IMR-90 (cell line): ENCODE measurements at regions not wholly inside any gene's neighbourhood (a gene's known extent, or its start where the extent isn't known, plus 50 kb on each side); places are given as distances from the start of the nearest gene placed in this dataset.

Source experiments
- ATAC-seq: fragments of 200-7000 bp; cut with Tn5 transposase; 2 replicates; pipeline ENCODE4 v1.9.1; 2020; ENCODE audit warnings: low read depth, mild to moderate bottlenecking, moderate library complexity
- BruUV-seq: library from RNA; stranded (reverse); fragments of 400-500 nt; replicated peaks from 2 replicates; lab custom pipeline; 2021; lab: Mats Ljungman, UMichigan
- CTCF ChIA-PET: fragments of 300-600 bp; formaldehyde crosslinking; extraction: SDS; loops from one replicate; lab custom pipeline; 2021; ENCODE audit warnings: antibody characterized with exemption; lab: Yijun Ruan, JAX
- POLR2A ChIA-PET: fragments of 300-600 bp; sonication (Branson Sonifier 250); formaldehyde crosslinking; loops from one replicate; lab custom pipeline; 2022; ENCODE audit warnings: antibody characterized with exemption; ENCODE audit not compliant: unreplicated experiment; lab: Charles Lee
- DNase-seq: peaks from one replicate; pipeline ENCODE4 v3.0.0; 2013
- H2AFZ ChIP-seq: replicated peaks from 2 replicates; pipeline ENCODE3; 2013; ENCODE audit warnings: low read length, mild to moderate bottlenecking; ENCODE audit not compliant: poor library complexity
- H2AK5ac ChIP-seq: 2 replicates; pipeline ENCODE4 v1.6.1; 2013; ENCODE audit warnings: low read depth, low read length, inconsistent platforms
- H2AK9ac ChIP-seq: replicated peaks from 2 replicates; pipeline ENCODE3; 2013; ENCODE audit warnings: mild to moderate bottlenecking, low read depth, low read length, moderate library complexity; ENCODE audit not compliant: poor library complexity
- H2BK120ac ChIP-seq: 2 replicates; pipeline ENCODE4 v1.6.1; 2013; ENCODE audit warnings: low read depth, low read length, inconsistent platforms
- H2BK15ac ChIP-seq: 3 replicates; pipeline ENCODE4 v1.6.1; 2013; ENCODE audit warnings: low read depth, low read length, inconsistent platforms
- H2BK20ac ChIP-seq: 2 replicates; pipeline ENCODE4 v1.6.1; 2013; ENCODE audit warnings: low read depth, mild to moderate bottlenecking, inconsistent platforms, low read length, moderate library complexity
- H2BK5ac ChIP-seq: 2 replicates; pipeline ENCODE4 v1.6.1; 2013; ENCODE audit warnings: mild to moderate bottlenecking, low read depth, low read length, inconsistent platforms; ENCODE audit not compliant: poor library complexity, severe bottlenecking
- H3K14ac ChIP-seq: replicated peaks from 2 replicates; pipeline ENCODE4 v1.6.1; 2013; ENCODE audit warnings: low read depth, low read length, inconsistent platforms
- H3K18ac ChIP-seq: 2 replicates; pipeline ENCODE4 v1.6.1; 2013; ENCODE audit warnings: low read depth, low read length, control low read depth
- H3K23ac ChIP-seq: 2 replicates; pipeline ENCODE4 v1.6.1; 2013; ENCODE audit warnings: low read depth, low read length, inconsistent platforms
- H3K27ac ChIP-seq: 2 replicates; pipeline ENCODE4 v1.5.1; 2013; ENCODE audit warnings: mild to moderate bottlenecking, control low read depth, low read length; ENCODE audit not compliant: insufficient read depth
- H3K27me3 ChIP-seq: 2 replicates; pipeline ENCODE4 v1.6.1; 2013; ENCODE audit warnings: low read length; ENCODE audit not compliant: control insufficient read depth, insufficient read depth
- H3K36me3 ChIP-seq: 2 replicates; pipeline ENCODE4 v1.6.1; 2013; ENCODE audit warnings: low read length, mixed read lengths; ENCODE audit not compliant: control insufficient read depth, insufficient read depth
- H3K4ac ChIP-seq: 2 replicates; pipeline ENCODE4 v1.6.1; 2013; ENCODE audit warnings: low read depth, low read length, inconsistent platforms
- H3K4me1 ChIP-seq: 2 replicates; pipeline ENCODE4 v1.6.1; 2013; ENCODE audit warnings: low read length, mixed read lengths; ENCODE audit not compliant: control insufficient read depth, insufficient read depth
- H3K4me2 ChIP-seq: 2 replicates; pipeline ENCODE4 v1.6.1; 2013; ENCODE audit warnings: low read depth, mild to moderate bottlenecking, control low read depth, low read length, moderate library complexity
- H3K4me3 ChIP-seq: 2 replicates; pipeline ENCODE4 v1.5.1; 2013; ENCODE audit warnings: low read depth, mild to moderate bottlenecking, control low read depth, low read length, moderate library complexity; ENCODE audit not compliant: insufficient read depth
- H3K56ac ChIP-seq: 2 replicates; pipeline ENCODE4 v1.6.1; 2013; ENCODE audit warnings: low read length, inconsistent platforms; ENCODE audit not compliant: insufficient read depth; ENCODE audit errors: extremely low read depth
- H3K79me1 ChIP-seq, 2 experiments: 2 replicates each; pipeline ENCODE4 v1.6.1; 2013; ENCODE audit warnings: low read length in 2 of 2, inconsistent platforms in 1 of 2, low read depth in 1 of 2
- H3K9ac ChIP-seq: 2 replicates; pipeline ENCODE4 v1.6.1; 2013; ENCODE audit warnings: low read depth, low read length, control low read depth
- H3K9me1 ChIP-seq: 2 replicates; pipeline ENCODE4 v1.6.1; 2013; ENCODE audit warnings: low read length, inconsistent platforms; ENCODE audit not compliant: insufficient read depth
- H3K9me3 ChIP-seq: 2 replicates; pipeline ENCODE4 v1.6.1; 2013; ENCODE audit warnings: low read length; ENCODE audit not compliant: control insufficient read depth, insufficient read depth
- H4K20me1 ChIP-seq: 2 replicates; pipeline ENCODE4 v1.6.1; 2013; ENCODE audit warnings: low read length, inconsistent platforms; ENCODE audit not compliant: insufficient read depth
- H4K5ac ChIP-seq: 2 replicates; pipeline ENCODE4 v1.6.1; 2013; ENCODE audit warnings: mild to moderate bottlenecking, low read depth, low read length, control low read depth
- H4K8ac ChIP-seq, 2 experiments: 2 replicates each; pipeline ENCODE4 v1.6.1; 2013; ENCODE audit warnings: low read depth in 2 of 2, low read length in 2 of 2, control low read depth in 1 of 2, inconsistent platforms in 1 of 2
- H4K91ac ChIP-seq: 2 replicates; pipeline ENCODE4 v1.6.1; 2013; ENCODE audit warnings: low read depth, low read length, inconsistent platforms; ENCODE audit not compliant: insufficient read depth
- BHLHE40 ChIP-seq: fragments of 150-350 bp; IDR thresholded peaks from 2 replicates; pipeline ENCODE4 v1.6.1; 2016; ENCODE audit warnings: mild to moderate bottlenecking, low read depth, low read length
- CEBPB ChIP-seq: IDR thresholded peaks from 2 replicates; pipeline ENCODE4 v1.6.1; 2012; ENCODE audit warnings: low read depth, low read length, improper control_type of control experiment
- CHD1 ChIP-seq: IDR thresholded peaks from 2 replicates; pipeline ENCODE4 v1.6.1; 2012; ENCODE audit warnings: low read depth, low read length, improper control_type of control experiment
- FOS ChIP-seq: fragments of 150-350 bp; IDR thresholded peaks from 2 replicates; pipeline ENCODE4 v1.6.1; 2016; ENCODE audit warnings: low read depth, low read length
- MAFK ChIP-seq: IDR thresholded peaks from 2 replicates; pipeline ENCODE4 v1.6.1; 2012; ENCODE audit warnings: low read depth, low read length, improper control_type of control experiment
- MAZ ChIP-seq: IDR thresholded peaks from 2 replicates; pipeline ENCODE4 v1.6.1; 2012; ENCODE audit warnings: low read depth, mild to moderate bottlenecking, low read length, improper control_type of control experiment, moderate library complexity, borderline replicate concordance
- NFE2L2 ChIP-seq: fragments of 150-350 bp; IDR thresholded peaks from 2 replicates; pipeline ENCODE4 v1.6.1; 2016; ENCODE audit warnings: low read depth, mild to moderate bottlenecking, low read length
- POLR2A ChIP-seq: IDR thresholded peaks from 2 replicates; pipeline ENCODE4 v1.6.1; 2012; ENCODE audit warnings: mild to moderate bottlenecking, low read depth, low read length
- RAD21 ChIP-seq: IDR thresholded peaks from 2 replicates; pipeline ENCODE4 v1.6.1; 2012; ENCODE audit warnings: low read length, improper control_type of control experiment
- RCOR1 ChIP-seq: IDR thresholded peaks from 2 replicates; pipeline ENCODE4 v1.6.1; 2012; ENCODE audit warnings: mild to moderate bottlenecking, low read length, improper control_type of control experiment; ENCODE audit not compliant: insufficient replicate concordance
- RFX5 ChIP-seq: IDR thresholded peaks from 2 replicates; pipeline ENCODE4 v1.8.0; 2012; ENCODE audit warnings: low read depth, mild to moderate bottlenecking, low read length, moderate library complexity
- SMC3 ChIP-seq: fragments of 150-350 bp; IDR thresholded peaks from 2 replicates; pipeline ENCODE4 v1.6.1; 2016; ENCODE audit warnings: low read depth, mild to moderate bottlenecking, antibody characterized with exemption, low read length, moderate library complexity
- USF2 ChIP-seq: fragments of 150-350 bp; IDR thresholded peaks from 2 replicates; pipeline ENCODE4 v1.6.1; 2017; ENCODE audit warnings: mild to moderate bottlenecking, antibody characterized with exemption, low read length, low read depth
- WGBS, 2 experiments: methylation state at CpG; one replicate each; pipeline versions ENCODE4 v1.1.5 to v1.1.7; 2013; ENCODE audit warnings: missing lambda C conversion rate in 2 of 2; ENCODE audit not compliant: insufficient read length in 1 of 2; ENCODE audit errors: extremely low coverage in 2 of 2; 5-methylcytosine and 5-hydroxymethylcytosine counted together
- dilution Hi-C: fragments of 300-500 bp; cut with HindIII; formaldehyde crosslinking; loops from one replicate; pipeline ENCODE4 v1.14.3; 2018; ENCODE audit warnings: low sequenced_read_pairs; ENCODE audit not compliant: unreplicated experiment
- in situ Hi-C: fragments of 300-500 bp; cut with MboI; formaldehyde crosslinking; loops from 3 replicates; pipeline ENCODE4 v1.14.3; 2019; ENCODE audit warnings: low sequenced_read_pairs, inconsistent platforms, mixed read lengths
- intact Hi-C: fragments of 100-400 bp; cut with micrococcal nuclease; formaldehyde crosslinking; loops from 2 replicates; pipeline ENCODE4 v1.10.0; 2022
- TF ChIP-seq, protein P1 (sequence below): fragments of 150-350 bp; IDR thresholded peaks from 2 replicates; pipeline ENCODE4 v1.6.1; 2016; ENCODE audit warnings: low read depth, mild to moderate bottlenecking, low read length, moderate library complexity, borderline replicate concordance
- TF ChIP-seq, protein P2 (sequence below): conservative IDR thresholded peaks from 2 replicates; pipeline ENCODE4 v1.5.1; 2012; ENCODE audit warnings: mild to moderate bottlenecking, low read depth, low read length, improper control_type of control experiment

- H2AFZ ChIP-seq: peak overlapping the region; percentile 71
- H3K23ac ChIP-seq: no peak overlapping the region
- H4K8ac ChIP-seq: peak overlapping the region; percentile 53 to 58; a peak in 2 of 4 replicates
- H3K4me1 ChIP-seq: peaks cover 10% of the 10 kb centered on the region
- no peak overlapping the region for H2AK9ac ChIP-seq
- no peak overlapping the region for H3K27ac ChIP-seq
- H3K27me3 ChIP-seq: no peaks in the 10 kb centered on the region
- no peak overlapping the region for H3K4me3 ChIP-seq
- no peaks in the 10 kb centered on the region for H3K79me1 ChIP-seq
- no peak for DNase-seq
- dilution Hi-C loops (no loop called here), in situ Hi-C loops (no loop called here), intact Hi-C loops (no loop called here)
- H2BK5ac ChIP-seq: no peak overlapping the region
- CTCF ChIA-PET: no interaction called here
- H4K5ac ChIP-seq: no peak overlapping the region
- H2BK120ac ChIP-seq: peak overlapping the region; percentile 67
- TF ChIP-seq, protein P1, sequence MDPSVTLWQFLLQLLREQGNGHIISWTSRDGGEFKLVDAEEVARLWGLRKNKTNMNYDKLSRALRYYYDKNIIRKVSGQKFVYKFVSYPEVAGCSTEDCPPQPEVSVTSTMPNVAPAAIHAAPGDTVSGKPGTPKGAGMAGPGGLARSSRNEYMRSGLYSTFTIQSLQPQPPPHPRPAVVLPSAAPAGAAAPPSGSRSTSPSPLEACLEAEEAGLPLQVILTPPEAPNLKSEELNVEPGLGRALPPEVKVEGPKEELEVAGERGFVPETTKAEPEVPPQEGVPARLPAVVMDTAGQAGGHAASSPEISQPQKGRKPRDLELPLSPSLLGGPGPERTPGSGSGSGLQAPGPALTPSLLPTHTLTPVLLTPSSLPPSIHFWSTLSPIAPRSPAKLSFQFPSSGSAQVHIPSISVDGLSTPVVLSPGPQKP: no peak
- TF ChIP-seq USF2: no peak
- no peak for TF ChIP-seq BHLHE40
- no peak for TF ChIP-seq CEBPB
- TF ChIP-seq, protein P2, sequence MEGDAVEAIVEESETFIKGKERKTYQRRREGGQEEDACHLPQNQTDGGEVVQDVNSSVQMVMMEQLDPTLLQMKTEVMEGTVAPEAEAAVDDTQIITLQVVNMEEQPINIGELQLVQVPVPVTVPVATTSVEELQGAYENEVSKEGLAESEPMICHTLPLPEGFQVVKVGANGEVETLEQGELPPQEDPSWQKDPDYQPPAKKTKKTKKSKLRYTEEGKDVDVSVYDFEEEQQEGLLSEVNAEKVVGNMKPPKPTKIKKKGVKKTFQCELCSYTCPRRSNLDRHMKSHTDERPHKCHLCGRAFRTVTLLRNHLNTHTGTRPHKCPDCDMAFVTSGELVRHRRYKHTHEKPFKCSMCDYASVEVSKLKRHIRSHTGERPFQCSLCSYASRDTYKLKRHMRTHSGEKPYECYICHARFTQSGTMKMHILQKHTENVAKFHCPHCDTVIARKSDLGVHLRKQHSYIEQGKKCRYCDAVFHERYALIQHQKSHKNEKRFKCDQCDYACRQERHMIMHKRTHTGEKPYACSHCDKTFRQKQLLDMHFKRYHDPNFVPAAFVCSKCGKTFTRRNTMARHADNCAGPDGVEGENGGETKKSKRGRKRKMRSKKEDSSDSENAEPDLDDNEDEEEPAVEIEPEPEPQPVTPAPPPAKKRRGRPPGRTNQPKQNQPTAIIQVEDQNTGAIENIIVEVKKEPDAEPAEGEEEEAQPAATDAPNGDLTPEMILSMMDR: no peak
- TF ChIP-seq FOS: no peak
- TF ChIP-seq RAD21: no peak
- no peak for TF ChIP-seq POLR2A
- no peak for TF ChIP-seq CHD1
- TF ChIP-seq SMC3: no peak
- no peak; the same call in 1 of the 2 replicates for TF ChIP-seq NFE2L2
- no peak for TF ChIP-seq MAZ
- TF ChIP-seq MAFK: no peak
- no peak for TF ChIP-seq RFX5
- TF ChIP-seq RCOR1: no peak
- no peak overlapping the region for H3K14ac ChIP-seq
- BruUV-seq: no TSS peak
- ATAC-seq: no peak
- H4K91ac ChIP-seq: no peak overlapping the region
- H3K9me1 ChIP-seq: 0 out of 2 replicates have a peak, but pooled peaks cover 2% of the 10 kb centered on the region
- no peaks in the 10 kb centered on the region for H3K9me3 ChIP-seq
- H3K4ac ChIP-seq: 0 out of 2 replicates have a peak overlapping the region, but pooled peaks have one; percentile 43
- no peak overlapping the region for H3K9ac ChIP-seq
- H3K4me2 ChIP-seq: no peak overlapping the region
- WGBS, 2 experiments: no CpG with 5 or more reads among the region's 4 CpGs
- H2BK15ac ChIP-seq: no peak overlapping the region
- no peak overlapping the region for H3K56ac ChIP-seq
- POLR2A ChIA-PET: no interaction called here
- H2AK5ac ChIP-seq: no peak overlapping the region
- peak overlapping the region; percentile 31 for H2BK20ac ChIP-seq
- no peaks in the 10 kb centered on the region for H3K36me3 ChIP-seq
- no peaks in the 10 kb centered on the region for H4K20me1 ChIP-seq
- H3K18ac ChIP-seq: no peak overlapping the region
Measured at GRCh38 chr20:17029698-17030097, 197.1 kb upstream of the PCSK2 start.
